Retinal pigment epithelial cell (primary cell): ENCODE measurements at regions not wholly inside any gene's neighbourhood (a gene's known extent, or its start where the extent isn't known, plus 50 kb on each side); places are given as distances from the start of the nearest gene placed in this dataset.

Experiments
- DNase-seq: peaks from one replicate; pipeline ENCODE4 v3.0.0-alpha.2; 2010; ENCODE audit warnings: low read depth
- H3K4me3 ChIP-seq: 2 replicates; pipeline ENCODE4 v1.5.1; 2011; ENCODE audit warnings: mild to moderate bottlenecking, low read length, control low read depth, moderate library complexity
- TF ChIP-seq, protein P1 (sequence below): conservative IDR thresholded peaks from 2 replicates; pipeline ENCODE4 v1.5.1; 2011; ENCODE audit warnings: low read depth, low read length, control low read depth, inconsistent platforms

DNA sequence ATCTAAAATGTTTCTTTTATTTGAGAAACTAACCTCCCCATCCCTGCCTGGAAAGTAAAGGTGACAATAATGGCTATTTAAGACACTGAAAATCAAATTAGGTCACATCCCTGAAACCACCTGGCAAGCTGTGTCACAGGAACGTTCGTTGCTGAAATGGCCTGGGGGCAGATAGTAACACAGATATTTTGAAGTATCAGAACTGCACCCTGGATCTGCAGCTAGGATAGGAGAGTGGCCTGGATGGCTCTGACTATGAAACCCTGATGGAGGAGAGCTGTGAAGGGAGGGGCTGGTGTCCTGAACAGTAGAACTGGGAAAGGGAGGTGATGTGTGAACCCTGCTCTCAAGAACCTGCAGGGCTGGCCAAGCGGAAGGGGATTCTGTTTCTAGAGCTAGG lies 648.3 kb upstream of the CFAP20DC start:
- TF ChIP-seq, protein P1, sequence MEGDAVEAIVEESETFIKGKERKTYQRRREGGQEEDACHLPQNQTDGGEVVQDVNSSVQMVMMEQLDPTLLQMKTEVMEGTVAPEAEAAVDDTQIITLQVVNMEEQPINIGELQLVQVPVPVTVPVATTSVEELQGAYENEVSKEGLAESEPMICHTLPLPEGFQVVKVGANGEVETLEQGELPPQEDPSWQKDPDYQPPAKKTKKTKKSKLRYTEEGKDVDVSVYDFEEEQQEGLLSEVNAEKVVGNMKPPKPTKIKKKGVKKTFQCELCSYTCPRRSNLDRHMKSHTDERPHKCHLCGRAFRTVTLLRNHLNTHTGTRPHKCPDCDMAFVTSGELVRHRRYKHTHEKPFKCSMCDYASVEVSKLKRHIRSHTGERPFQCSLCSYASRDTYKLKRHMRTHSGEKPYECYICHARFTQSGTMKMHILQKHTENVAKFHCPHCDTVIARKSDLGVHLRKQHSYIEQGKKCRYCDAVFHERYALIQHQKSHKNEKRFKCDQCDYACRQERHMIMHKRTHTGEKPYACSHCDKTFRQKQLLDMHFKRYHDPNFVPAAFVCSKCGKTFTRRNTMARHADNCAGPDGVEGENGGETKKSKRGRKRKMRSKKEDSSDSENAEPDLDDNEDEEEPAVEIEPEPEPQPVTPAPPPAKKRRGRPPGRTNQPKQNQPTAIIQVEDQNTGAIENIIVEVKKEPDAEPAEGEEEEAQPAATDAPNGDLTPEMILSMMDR: no peak
- DNase-seq: no peak
- no peak overlapping the region for H3K4me3 ChIP-seq

DNA sequence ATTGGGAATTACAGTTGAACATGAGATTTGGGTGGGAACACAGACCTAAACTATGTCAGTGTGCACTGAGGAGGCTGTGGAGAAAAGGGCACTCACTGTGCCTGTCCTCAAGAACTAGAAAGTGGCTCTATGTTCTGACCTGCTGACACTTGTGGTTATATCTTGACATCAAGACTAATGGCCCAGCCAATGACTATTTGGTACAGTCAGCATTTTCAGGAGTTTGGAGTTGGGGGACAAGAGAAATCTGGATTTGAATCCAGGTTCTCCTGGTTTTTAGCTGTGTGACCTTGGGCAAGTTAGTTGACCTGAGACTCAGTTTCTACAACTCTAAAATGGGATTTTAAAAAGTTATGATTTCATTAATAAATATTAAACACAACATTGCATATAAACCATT lies 647.0 kb upstream of the CFAP20DC start:
- DNase-seq: no peak
- no peak overlapping the region for H3K4me3 ChIP-seq
- TF ChIP-seq, protein P1: no peak

DNA sequence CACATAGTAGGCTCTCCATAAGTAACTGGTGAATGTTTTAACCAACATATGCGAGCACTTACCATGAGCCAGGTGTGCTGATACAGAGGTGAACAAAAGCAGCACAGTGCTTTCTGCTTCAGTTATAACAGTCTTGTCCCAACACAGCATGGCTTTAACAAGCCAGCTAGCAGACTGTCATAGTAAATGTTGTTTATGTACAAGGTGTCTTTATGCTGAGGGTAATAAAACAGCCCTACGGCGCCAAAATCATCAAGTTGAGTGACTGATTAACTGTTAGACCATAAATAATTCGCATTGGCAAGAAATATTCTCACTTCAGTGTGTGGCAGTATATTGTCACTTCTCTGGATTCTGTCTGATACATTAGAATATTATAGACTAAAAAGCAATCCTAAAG lies 646.0 kb upstream of the CFAP20DC start:
- H3K4me3 ChIP-seq: no peak overlapping the region
- TF ChIP-seq, protein P1: no peak
- no peak for DNase-seq

DNA sequence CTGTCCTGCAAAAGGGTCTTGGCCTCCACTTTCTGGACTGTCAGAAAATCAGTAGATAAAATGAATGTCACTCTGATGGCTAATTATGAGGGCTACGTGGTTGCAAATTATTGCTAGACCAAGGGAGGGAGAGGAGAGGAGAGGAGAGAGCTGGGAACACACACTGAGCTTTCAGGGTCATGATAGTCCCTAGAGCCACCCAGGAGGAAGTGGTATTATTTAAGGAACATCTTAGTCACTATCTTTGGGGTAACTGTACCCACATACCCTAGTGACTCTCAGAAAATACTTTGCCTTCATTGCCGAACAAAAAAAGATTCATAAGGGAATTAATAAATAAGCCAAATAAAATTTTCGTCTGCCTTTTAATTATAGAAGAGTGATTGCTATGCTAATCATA lies 642.3 kb upstream of the CFAP20DC start:
- DNase-seq: no peak
- TF ChIP-seq, protein P1: no peak
- no peak overlapping the region for H3K4me3 ChIP-seq

- TF ChIP-seq, protein P1: no peak
- no peak for DNase-seq
- no peak overlapping the region for H3K4me3 ChIP-seq
Measured at GRCh38 chr3:59690886-59691285, 641.1 kb upstream of the CFAP20DC start.

- no peak for DNase-seq
Measured at GRCh38 chr3:59688636-59689035, 638.8 kb upstream of the CFAP20DC start.

GRCh38 chr3:59685432-59685831 lies 635.6 kb upstream of the CFAP20DC start:
- TF ChIP-seq, protein P1: no peak
- DNase-seq: peak; percentile 75
- H3K4me3 ChIP-seq: no peak overlapping the region

More at GRCh38 chr3:59688636-59689035, 638.8 kb upstream of the CFAP20DC start:
- H3K4me3 ChIP-seq: no peak overlapping the region
- TF ChIP-seq, protein P1: no peak
